HepG2 (cell line): ENCODE measurements at regions not wholly inside any gene's neighbourhood (a gene's known extent, or its start where the extent isn't known, plus 50 kb on each side); places are given as distances from the start of the nearest gene placed in this dataset.
A peak's percentile ranks its signal among the peaks of the same experiment; 100 is the strongest.

Experiments
- ASH2L ChIP-seq: fragments of 300-600, 200-600 bp; sonication (generic); IDR thresholded peaks from 2 replicates; pipeline ENCODE4 v1.7.0; 2017; ENCODE audit warnings: low read depth, mild to moderate bottlenecking, moderate library complexity, mixed read lengths, low read length; ENCODE audit not compliant: insufficient read length
- HNF4G ChIP-seq, 2 experiments: sonication (generic) in 1 of 2; formaldehyde crosslinking in 1 of 2; IDR thresholded peaks; 2 replicates each; pipeline versions ENCODE4 v1.4.0 to v1.6.1; 2011 to 2020; ENCODE audit warnings: borderline replicate concordance in 2 of 2, low read depth in 2 of 2, mild to moderate bottlenecking in 2 of 2, low read length in 1 of 2, missing genetic modification reagents in 1 of 2, moderate library complexity in 1 of 2
- ISL2 ChIP-seq: sonication (generic); formaldehyde crosslinking; IDR thresholded peaks from 2 replicates; pipeline ENCODE4 v1.5.0; 2020; ENCODE audit warnings: missing genetic modification reagents
- MED1 ChIP-seq: sonication (generic); formaldehyde crosslinking; IDR thresholded peaks from 2 replicates; pipeline ENCODE4 v1.4.0; 2020; ENCODE audit warnings: missing genetic modification reagents
- RFXAP ChIP-seq: sonication (generic); formaldehyde crosslinking; IDR thresholded peaks from 2 replicates; pipeline ENCODE4 v1.4.0; 2020; ENCODE audit warnings: missing genetic modification reagents, borderline replicate concordance
- RXRB ChIP-seq: IDR thresholded peaks from 2 replicates; pipeline ENCODE4 v1.6.1; 2016; ENCODE audit warnings: borderline replicate concordance, missing genetic modification reagents, missing compliant biosample characterization
- SNAI1 ChIP-seq: sonication (generic); formaldehyde crosslinking; IDR thresholded peaks from 2 replicates; pipeline ENCODE4 v1.5.0; 2020; ENCODE audit warnings: mild to moderate bottlenecking, missing genetic modification reagents, borderline replicate concordance
- SP5 ChIP-seq: IDR thresholded peaks from 2 replicates; pipeline ENCODE4 v1.6.1; 2016; ENCODE audit warnings: low read depth, borderline replicate concordance
- ZNF124 ChIP-seq: sonication (generic); formaldehyde crosslinking; IDR thresholded peaks from 2 replicates; pipeline ENCODE4 v1.4.0; 2020; ENCODE audit warnings: missing genetic modification reagents
- ZNF292 ChIP-seq: sonication (generic); formaldehyde crosslinking; IDR thresholded peaks from 2 replicates; pipeline ENCODE4 v1.8.1; 2022; ENCODE audit warnings: mild to moderate bottlenecking, low read depth, missing genetic modification reagents, borderline replicate concordance
- ZNF441 ChIP-seq: sonication (generic); formaldehyde crosslinking; IDR thresholded peaks from 2 replicates; pipeline ENCODE4 v1.7.0; 2021; ENCODE audit warnings: missing genetic modification reagents, borderline replicate concordance
- ZNF547 ChIP-seq: sonication (generic); formaldehyde crosslinking; IDR thresholded peaks from 2 replicates; pipeline ENCODE4 v1.5.1; 2020; ENCODE audit warnings: mild to moderate bottlenecking, missing genetic modification reagents
- TF ChIP-seq, protein P1 (sequence below): sonication (generic); formaldehyde crosslinking; IDR thresholded peaks from 2 replicates; pipeline ENCODE4 v1.8.0; 2022; ENCODE audit warnings: missing genetic modification reagents, mild to moderate bottlenecking, moderate library complexity, borderline replicate concordance
- TF ChIP-seq, protein P2 (sequence below): sonication (generic); IDR thresholded peaks from 2 replicates; pipeline ENCODE4 v1.6.1; 2016; ENCODE audit warnings: low read depth, borderline replicate concordance
- TF ChIP-seq, protein P3 (sequence below): sonication (generic); formaldehyde crosslinking; IDR thresholded peaks from 2 replicates; pipeline ENCODE4 v1.5.0; 2020; ENCODE audit warnings: mild to moderate bottlenecking, missing genetic modification reagents, borderline replicate concordance
- TF ChIP-seq, protein P4 (sequence below): IDR thresholded peaks from 2 replicates; pipeline ENCODE4 v1.4.0; 2020; ENCODE audit warnings: mild to moderate bottlenecking, missing genetic modification reagents
- TF ChIP-seq, protein P5 (sequence below): IDR thresholded peaks from 2 replicates; pipeline ENCODE4 v1.6.1; 2016; ENCODE audit warnings: mild to moderate bottlenecking

DNA sequence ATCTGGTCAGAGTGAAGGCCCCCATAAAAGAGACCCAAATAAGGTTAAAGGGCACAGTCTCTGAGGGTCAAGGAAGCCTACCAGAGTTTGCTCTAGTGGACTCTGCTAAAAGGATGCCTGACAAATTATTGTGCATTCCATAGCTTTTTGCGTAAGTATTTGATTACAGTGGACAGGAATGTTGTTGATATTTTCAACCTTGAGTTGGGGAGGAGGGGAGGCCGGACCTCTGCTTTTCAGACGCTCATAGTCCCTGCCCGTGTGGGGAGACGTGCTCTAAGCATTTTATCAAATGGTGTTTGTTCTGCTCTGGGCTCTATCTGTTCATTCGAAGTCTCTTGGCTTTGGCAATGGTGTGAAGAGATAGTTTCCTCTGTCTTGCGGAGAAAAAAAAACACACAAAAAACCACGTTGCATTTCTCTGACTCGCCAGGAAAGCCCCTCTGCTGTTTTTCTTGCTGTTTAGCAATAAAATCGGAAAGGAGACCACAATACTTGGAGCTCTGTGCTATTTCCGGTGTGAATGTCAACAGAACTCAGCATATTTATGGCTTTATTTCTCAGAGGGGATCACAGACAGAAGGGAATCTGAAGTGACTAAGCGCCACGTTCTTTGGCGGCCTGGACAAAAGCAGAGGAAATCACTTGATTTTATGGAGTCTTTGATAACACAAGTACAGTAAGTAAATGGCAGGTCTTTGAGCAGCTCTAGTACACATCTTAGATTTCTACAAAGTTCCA, 159.8 kb downstream of the ZFP64 start (continued):
- TF ChIP-seq, protein P1, sequence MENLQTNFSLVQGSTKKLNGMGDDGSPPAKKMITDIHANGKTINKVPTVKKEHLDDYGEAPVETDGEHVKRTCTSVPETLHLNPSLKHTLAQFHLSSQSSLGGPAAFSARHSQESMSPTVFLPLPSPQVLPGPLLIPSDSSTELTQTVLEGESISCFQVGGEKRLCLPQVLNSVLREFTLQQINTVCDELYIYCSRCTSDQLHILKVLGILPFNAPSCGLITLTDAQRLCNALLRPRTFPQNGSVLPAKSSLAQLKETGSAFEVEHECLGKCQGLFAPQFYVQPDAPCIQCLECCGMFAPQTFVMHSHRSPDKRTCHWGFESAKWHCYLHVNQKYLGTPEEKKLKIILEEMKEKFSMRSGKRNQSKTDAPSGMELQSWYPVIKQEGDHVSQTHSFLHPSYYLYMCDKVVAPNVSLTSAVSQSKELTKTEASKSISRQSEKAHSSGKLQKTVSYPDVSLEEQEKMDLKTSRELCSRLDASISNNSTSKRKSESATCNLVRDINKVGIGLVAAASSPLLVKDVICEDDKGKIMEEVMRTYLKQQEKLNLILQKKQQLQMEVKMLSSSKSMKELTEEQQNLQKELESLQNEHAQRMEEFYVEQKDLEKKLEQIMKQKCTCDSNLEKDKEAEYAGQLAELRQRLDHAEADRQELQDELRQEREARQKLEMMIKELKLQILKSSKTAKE (CRISPR knock-in tag): peak; percentile 68; the same call in 1 of the 2 replicates
- TF ChIP-seq, protein P2, sequence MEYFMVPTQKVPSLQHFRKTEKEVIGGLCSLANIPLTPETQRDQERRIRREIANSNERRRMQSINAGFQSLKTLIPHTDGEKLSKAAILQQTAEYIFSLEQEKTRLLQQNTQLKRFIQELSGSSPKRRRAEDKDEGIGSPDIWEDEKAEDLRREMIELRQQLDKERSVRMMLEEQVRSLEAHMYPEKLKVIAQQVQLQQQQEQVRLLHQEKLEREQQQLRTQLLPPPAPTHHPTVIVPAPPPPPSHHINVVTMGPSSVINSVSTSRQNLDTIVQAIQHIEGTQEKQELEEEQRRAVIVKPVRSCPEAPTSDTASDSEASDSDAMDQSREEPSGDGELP: no peak
- TF ChIP-seq ISL2 (CRISPR knock-in tag) (peak; percentile 44; the same call in 1 of the 2 replicates), SP5 (CRISPR knock-in tag) (peak; percentile 40; the same call in 1 of the 2 replicates), SNAI1 (CRISPR knock-in tag) (0 out of 2 replicates have a peak, but pooled peaks have one; percentile 77), MED1 (CRISPR knock-in tag) (peak; percentile 92), ZNF292 (CRISPR knock-in tag) (peak; percentile 75), ZNF124 (no peak), RXRB (CRISPR knock-in tag) (peak; percentile 85), ASH2L (peak; percentile 55), HNF4G (IDR thresholded peaks at IDR 0.05; ENCODE audit: borderline replicate concordance, low read depth, low read length) (peak; percentile 77), HNF4G (CRISPR knock-in tag; IDR thresholded peaks at IDR 0.05; ENCODE audit: borderline replicate concordance, low read depth) (peak; percentile 48; the same call in 1 of the 2 replicates), ZNF441 (CRISPR knock-in tag) (peak; percentile 27; the same call in 1 of the 2 replicates), RFXAP (CRISPR knock-in tag) (peak; percentile 69; the same call in 1 of the 2 replicates), ZNF547 (peak; percentile 25; the same call in 1 of the 2 replicates)
- TF ChIP-seq, protein P3, sequence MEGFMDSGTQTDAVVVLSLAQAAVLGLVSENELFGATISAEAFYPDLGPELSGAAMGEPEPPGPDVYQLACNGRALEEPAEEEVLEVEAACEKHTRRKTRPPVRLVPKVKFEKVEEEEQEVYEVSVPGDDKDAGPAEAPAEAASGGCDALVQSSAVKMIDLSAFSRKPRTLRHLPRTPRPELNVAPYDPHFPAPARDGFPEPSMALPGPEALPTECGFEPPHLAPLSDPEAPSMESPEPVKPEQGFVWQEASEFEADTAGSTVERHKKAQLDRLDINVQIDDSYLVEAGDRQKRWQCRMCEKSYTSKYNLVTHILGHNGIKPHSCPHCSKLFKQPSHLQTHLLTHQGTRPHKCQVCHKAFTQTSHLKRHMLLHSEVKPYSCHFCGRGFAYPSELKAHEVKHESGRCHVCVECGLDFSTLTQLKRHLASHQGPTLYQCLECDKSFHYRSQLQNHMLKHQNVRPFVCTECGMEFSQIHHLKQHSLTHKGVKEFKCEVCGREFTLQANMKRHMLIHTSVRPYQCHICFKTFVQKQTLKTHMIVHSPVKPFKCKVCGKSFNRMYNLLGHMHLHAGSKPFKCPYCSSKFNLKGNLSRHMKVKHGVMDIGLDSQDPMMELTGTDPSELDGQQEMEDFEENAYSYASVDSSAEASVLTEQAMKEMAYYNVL (CRISPR knock-in tag): peak; percentile 87
- TF ChIP-seq, protein P4, sequence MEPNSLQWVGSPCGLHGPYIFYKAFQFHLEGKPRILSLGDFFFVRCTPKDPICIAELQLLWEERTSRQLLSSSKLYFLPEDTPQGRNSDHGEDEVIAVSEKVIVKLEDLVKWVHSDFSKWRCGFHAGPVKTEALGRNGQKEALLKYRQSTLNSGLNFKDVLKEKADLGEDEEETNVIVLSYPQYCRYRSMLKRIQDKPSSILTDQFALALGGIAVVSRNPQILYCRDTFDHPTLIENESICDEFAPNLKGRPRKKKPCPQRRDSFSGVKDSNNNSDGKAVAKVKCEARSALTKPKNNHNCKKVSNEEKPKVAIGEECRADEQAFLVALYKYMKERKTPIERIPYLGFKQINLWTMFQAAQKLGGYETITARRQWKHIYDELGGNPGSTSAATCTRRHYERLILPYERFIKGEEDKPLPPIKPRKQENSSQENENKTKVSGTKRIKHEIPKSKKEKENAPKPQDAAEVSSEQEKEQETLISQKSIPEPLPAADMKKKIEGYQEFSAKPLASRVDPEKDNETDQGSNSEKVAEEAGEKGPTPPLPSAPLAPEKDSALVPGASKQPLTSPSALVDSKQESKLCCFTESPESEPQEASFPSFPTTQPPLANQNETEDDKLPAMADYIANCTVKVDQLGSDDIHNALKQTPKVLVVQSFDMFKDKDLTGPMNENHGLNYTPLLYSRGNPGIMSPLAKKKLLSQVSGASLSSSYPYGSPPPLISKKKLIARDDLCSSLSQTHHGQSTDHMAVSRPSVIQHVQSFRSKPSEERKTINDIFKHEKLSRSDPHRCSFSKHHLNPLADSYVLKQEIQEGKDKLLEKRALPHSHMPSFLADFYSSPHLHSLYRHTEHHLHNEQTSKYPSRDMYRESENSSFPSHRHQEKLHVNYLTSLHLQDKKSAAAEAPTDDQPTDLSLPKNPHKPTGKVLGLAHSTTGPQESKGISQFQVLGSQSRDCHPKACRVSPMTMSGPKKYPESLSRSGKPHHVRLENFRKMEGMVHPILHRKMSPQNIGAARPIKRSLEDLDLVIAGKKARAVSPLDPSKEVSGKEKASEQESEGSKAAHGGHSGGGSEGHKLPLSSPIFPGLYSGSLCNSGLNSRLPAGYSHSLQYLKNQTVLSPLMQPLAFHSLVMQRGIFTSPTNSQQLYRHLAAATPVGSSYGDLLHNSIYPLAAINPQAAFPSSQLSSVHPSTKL (CRISPR knock-in tag): peak; percentile 94
- TF ChIP-seq, protein P5, sequence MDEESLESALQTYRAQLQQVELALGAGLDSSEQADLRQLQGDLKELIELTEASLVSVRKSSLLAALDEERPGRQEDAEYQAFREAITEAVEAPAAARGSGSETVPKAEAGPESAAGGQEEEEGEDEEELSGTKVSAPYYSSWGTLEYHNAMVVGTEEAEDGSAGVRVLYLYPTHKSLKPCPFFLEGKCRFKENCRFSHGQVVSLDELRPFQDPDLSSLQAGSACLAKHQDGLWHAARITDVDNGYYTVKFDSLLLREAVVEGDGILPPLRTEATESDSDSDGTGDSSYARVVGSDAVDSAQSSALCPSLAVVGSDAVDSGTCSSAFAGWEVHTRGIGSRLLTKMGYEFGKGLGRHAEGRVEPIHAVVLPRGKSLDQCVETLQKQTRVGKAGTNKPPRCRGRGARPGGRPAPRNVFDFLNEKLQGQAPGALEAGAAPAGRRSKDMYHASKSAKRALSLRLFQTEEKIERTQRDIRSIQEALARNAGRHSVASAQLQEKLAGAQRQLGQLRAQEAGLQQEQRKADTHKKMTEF: peak; percentile 33; the same call in 1 of the 2 replicates
